Cardiac muscle cell (in vitro differentiated cells and primary cell): ENCODE measurements at regions not wholly inside any gene's neighbourhood (a gene's known extent, or its start where the extent isn't known, plus 50 kb on each side); places are given as distances from the start of the nearest gene placed in this dataset.

ENCODE experiments used
- DNase-seq, 2 donors: peaks; one replicate each; pipeline versions ENCODE4 v3.0.0 to v3.0.0-alpha.2; 2010 to 2017; ENCODE audit warnings: low read depth in 1 of 2, low spot score in 1 of 2
- H3K27ac ChIP-seq: fragments of 200-600 bp; sonication (generic); 2 replicates; pipeline ENCODE4 v1.5.1; 2016
- H3K27me3 ChIP-seq: fragments of 200-600 bp; sonication (generic); 2 replicates; pipeline ENCODE4 v1.6.0; 2016; ENCODE audit warnings: control low read depth
- H3K36me3 ChIP-seq: fragments of 200-600 bp; sonication (generic); 2 replicates; pipeline ENCODE4 v1.5.1; 2016; ENCODE audit warnings: control low read depth
- H3K4me1 ChIP-seq: fragments of 200-600 bp; sonication (generic); 2 replicates; pipeline ENCODE4 v1.8.1; 2017; ENCODE audit warnings: low read depth, mild to moderate bottlenecking, mixed run types
- H3K4me3 ChIP-seq: fragments of 200-600 bp; sonication (generic); 2 replicates; pipeline ENCODE4 v1.5.1; 2016; ENCODE audit warnings: mild to moderate bottlenecking
- H3K9me3 ChIP-seq: fragments of 200-600 bp; sonication (generic); 2 replicates; pipeline ENCODE4 v1.5.1; 2017; ENCODE audit warnings: low read depth, mild to moderate bottlenecking, control low read depth
- CTCF ChIP-seq: IDR thresholded peaks from 2 replicates; pipeline ENCODE4 v1.5.1; 2012; ENCODE audit warnings: low read depth, mild to moderate bottlenecking, low read length

GRCh38 chr13:85498774-85499173 is 300.4 kb downstream of the SLITRK6 start:
- Histone ChIP-seq H3K27me3 (no peaks in the 10 kb centered on the region), H3K27ac (no peak overlapping the region), H3K9me3 (no peaks in the 10 kb centered on the region), H3K36me3 (no peaks in the 10 kb centered on the region), H3K4me1 (no peaks in the 10 kb centered on the region), H3K4me3 (no peak overlapping the region)
- no peak for DNase-seq
- TF ChIP-seq CTCF = no peak

- Histone ChIP-seq H3K4me1 (no peaks in the 10 kb centered on the region), H3K9me3 (no peaks in the 10 kb centered on the region), H3K27ac (no peak overlapping the region), H3K4me3 (no peak overlapping the region), H3K27me3 (no peaks in the 10 kb centered on the region), H3K36me3 (no peaks in the 10 kb centered on the region)
- peak in 1 of 2 donors; percentile 97 for DNase-seq
- no peak for TF ChIP-seq CTCF
Measured at GRCh38 chr13:85497652-85498051, 301.6 kb downstream of the SLITRK6 start.

GRCh38 chr13:85492283-85492682 is 306.9 kb downstream of the SLITRK6 start:
- H3K27ac ChIP-seq = no peak overlapping the region

GRCh38 chr13:85486663-85487062 is 312.6 kb downstream of the SLITRK6 start:
- no peak overlapping the region for H3K27ac ChIP-seq
- TF ChIP-seq CTCF = no peak
- no peak overlapping the region for H3K4me3 ChIP-seq
- H3K27me3 ChIP-seq = no peaks in the 10 kb centered on the region
- no peaks in the 10 kb centered on the region for H3K9me3 ChIP-seq
- no peak for DNase-seq
- H3K4me1 ChIP-seq = no peaks in the 10 kb centered on the region
- H3K36me3 ChIP-seq = no peaks in the 10 kb centered on the region

More at GRCh38 chr13:85492283-85492682, 306.9 kb downstream of the SLITRK6 start:
- no peak overlapping the region for H3K4me3 ChIP-seq
- no peaks in the 10 kb centered on the region for H3K27me3 ChIP-seq
- H3K9me3 ChIP-seq = no peaks in the 10 kb centered on the region
- H3K36me3 ChIP-seq = no peaks in the 10 kb centered on the region
- no peaks in the 10 kb centered on the region for H3K4me1 ChIP-seq
- no peak for TF ChIP-seq CTCF
- DNase-seq = peak in 1 of 2 donors; percentile 23

- H3K9me3 ChIP-seq = no peaks in the 10 kb centered on the region
- H3K27ac ChIP-seq = no peak overlapping the region
- H3K4me1 ChIP-seq = no peaks in the 10 kb centered on the region
- TF ChIP-seq CTCF = no peak
- no peaks in the 10 kb centered on the region for H3K36me3 ChIP-seq
- no peaks in the 10 kb centered on the region for H3K27me3 ChIP-seq
- no peak overlapping the region for H3K4me3 ChIP-seq
- DNase-seq = no peak
Measured at GRCh38 chr13:85473144-85473543, 326.1 kb downstream of the SLITRK6 start.

GRCh38 chr13:85469320-85469719 is 329.9 kb downstream of the SLITRK6 start:
- Histone ChIP-seq H3K4me1 (no peaks in the 10 kb centered on the region), H3K27me3 (no peaks in the 10 kb centered on the region), H3K27ac (no peak overlapping the region), H3K9me3 (no peaks in the 10 kb centered on the region), H3K36me3 (no peaks in the 10 kb centered on the region), H3K4me3 (no peak overlapping the region)
- DNase-seq = no peak
- no peak for TF ChIP-seq CTCF
